HEK293 (cell line): ENCODE measurements at regions not wholly inside any gene's neighbourhood (a gene's known extent, or its start where the extent isn't known, plus 50 kb on each side); places are given as distances from the start of the nearest gene placed in this dataset.
"Not testable (repeated sequence)": the region's sequence is repeated elsewhere in the genome, so short reads cannot be mapped to it uniquely, and the experiment has no call there.

Experiments
- CTCF ChIP-seq: fragments of 450-650 bp; formaldehyde crosslinking; IDR thresholded peaks from 2 replicates; pipeline ENCODE4 v1.5.1; 2016; ENCODE audit warnings: missing biosample characterization, missing genetic modification characterization
- HOXD13 ChIP-seq: sonication (generic); formaldehyde crosslinking; IDR thresholded peaks from 2 replicates; pipeline ENCODE4 v1.8.0; 2022; ENCODE audit warnings: missing genetic modification reagents, borderline replicate concordance
- PBX3 ChIP-seq: sonication (generic); formaldehyde crosslinking; IDR thresholded peaks from 2 replicates; pipeline ENCODE4 v1.8.1; 2022; ENCODE audit warnings: mild to moderate bottlenecking, moderate library complexity, missing genetic modification reagents
- YY1 ChIP-seq: fragments of 450-650 bp; formaldehyde crosslinking; IDR thresholded peaks from 2 replicates; pipeline ENCODE4 v1.5.1; 2018; ENCODE audit warnings: missing biosample characterization, missing genetic modification characterization
- ZBTB1 ChIP-seq: fragments of 450-650 bp; formaldehyde crosslinking; IDR thresholded peaks from 2 replicates; pipeline ENCODE4 v1.5.1; 2016; ENCODE audit warnings: missing biosample characterization, missing genetic modification characterization
- ZNF155 ChIP-seq: fragments of 450-650 bp; formaldehyde crosslinking; IDR thresholded peaks from 2 replicates; pipeline ENCODE4 v1.5.1; 2016; ENCODE audit warnings: missing biosample characterization, missing genetic modification characterization
- ZNF175 ChIP-seq: fragments of 450-650 bp; formaldehyde crosslinking; IDR thresholded peaks from 2 replicates; pipeline ENCODE4 v1.5.1; 2016; ENCODE audit warnings: missing biosample characterization, missing genetic modification characterization
- ZNF362 ChIP-seq: fragments of 450-650 bp; formaldehyde crosslinking; IDR thresholded peaks from 2 replicates; pipeline ENCODE4 v1.5.1; 2016; ENCODE audit warnings: missing biosample characterization, missing genetic modification characterization
- ZNF747 ChIP-seq: fragments of 450-650 bp; formaldehyde crosslinking; IDR thresholded peaks from 2 replicates; pipeline ENCODE4 v1.5.1; 2016; ENCODE audit warnings: missing biosample characterization, missing genetic modification characterization
- ZXDB ChIP-seq: fragments of 450-650 bp; formaldehyde crosslinking; IDR thresholded peaks from 2 replicates; pipeline ENCODE4 v1.5.1; 2016; ENCODE audit warnings: missing biosample characterization, missing genetic modification characterization

GRCh38 chrX:92570217-92570616, 791.0 kb downstream of the PCDH11X start:
- not testable (repeated sequence) for TF ChIP-seq ZBTB1; ZNF175 (tag by site-specific recombination); ZNF155; HOXD13 (CRISPR knock-in tag); ZNF362; PBX3 (CRISPR knock-in tag); YY1; ZXDB (tag by site-specific recombination); CTCF (tag by site-specific recombination); ZNF747 (tag by site-specific recombination)
